ENCODE measurements at regions not wholly inside any gene's neighbourhood (a gene's known extent, or its start where the extent isn't known, plus 50 kb on each side); places are given as distances from the start of the nearest gene placed in this dataset.

- TF ChIP-seq CTCF (IDR thresholded peaks at IDR 0.05) (no peak), SIN3A (IDR thresholded peaks at IDR 0.05; ENCODE audit: borderline replicate concordance, insufficient read depth, low read depth, low read length) (no peak)
- TF ChIP-seq, protein P1, sequence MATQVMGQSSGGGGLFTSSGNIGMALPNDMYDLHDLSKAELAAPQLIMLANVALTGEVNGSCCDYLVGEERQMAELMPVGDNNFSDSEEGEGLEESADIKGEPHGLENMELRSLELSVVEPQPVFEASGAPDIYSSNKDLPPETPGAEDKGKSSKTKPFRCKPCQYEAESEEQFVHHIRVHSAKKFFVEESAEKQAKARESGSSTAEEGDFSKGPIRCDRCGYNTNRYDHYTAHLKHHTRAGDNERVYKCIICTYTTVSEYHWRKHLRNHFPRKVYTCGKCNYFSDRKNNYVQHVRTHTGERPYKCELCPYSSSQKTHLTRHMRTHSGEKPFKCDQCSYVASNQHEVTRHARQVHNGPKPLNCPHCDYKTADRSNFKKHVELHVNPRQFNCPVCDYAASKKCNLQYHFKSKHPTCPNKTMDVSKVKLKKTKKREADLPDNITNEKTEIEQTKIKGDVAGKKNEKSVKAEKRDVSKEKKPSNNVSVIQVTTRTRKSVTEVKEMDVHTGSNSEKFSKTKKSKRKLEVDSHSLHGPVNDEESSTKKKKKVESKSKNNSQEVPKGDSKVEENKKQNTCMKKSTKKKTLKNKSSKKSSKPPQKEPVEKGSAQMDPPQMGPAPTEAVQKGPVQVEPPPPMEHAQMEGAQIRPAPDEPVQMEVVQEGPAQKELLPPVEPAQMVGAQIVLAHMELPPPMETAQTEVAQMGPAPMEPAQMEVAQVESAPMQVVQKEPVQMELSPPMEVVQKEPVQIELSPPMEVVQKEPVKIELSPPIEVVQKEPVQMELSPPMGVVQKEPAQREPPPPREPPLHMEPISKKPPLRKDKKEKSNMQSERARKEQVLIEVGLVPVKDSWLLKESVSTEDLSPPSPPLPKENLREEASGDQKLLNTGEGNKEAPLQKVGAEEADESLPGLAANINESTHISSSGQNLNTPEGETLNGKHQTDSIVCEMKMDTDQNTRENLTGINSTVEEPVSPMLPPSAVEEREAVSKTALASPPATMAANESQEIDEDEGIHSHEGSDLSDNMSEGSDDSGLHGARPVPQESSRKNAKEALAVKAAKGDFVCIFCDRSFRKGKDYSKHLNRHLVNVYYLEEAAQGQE (IDR thresholded peaks at IDR 0.05; ENCODE audit: insufficient read depth in 1 of 2, low read depth in 2 of 2, low read length in 1 of 2) = no peak
Observed at GRCh38 chr14:22336031-22336430, 253.0 kb downstream of the DAD1 start.
